Tibial nerve (tissue), 4 donors: ENCODE measurements at regions not wholly inside any gene's neighbourhood (a gene's known extent, or its start where the extent isn't known, plus 50 kb on each side); places are given as distances from the start of the nearest gene placed in this dataset.

ENCODE experiments used
- DNase-seq, 2 donors: peaks; one replicate each; pipeline ENCODE4 v3.0.0-alpha.2; 2019; ENCODE audit warnings: low spot score in 2 of 2
- H3K27ac ChIP-seq, 4 donors: fragments of 200-600 bp; sonication (generic) in 3 of 4; one replicate each; pipeline ENCODE4 v1.5.1; 2017 to 2019; ENCODE audit warnings: mild to moderate bottlenecking in 1 of 4
- H3K27me3 ChIP-seq, 2 donors: fragments of 200-600 bp; sonication (generic) in 1 of 2; one replicate each; pipeline versions ENCODE4 v1.5.1 to v1.6.0; 2017 to 2019
- H3K36me3 ChIP-seq, 3 donors: fragments of 200-600 bp; sonication (generic); one replicate each; pipeline ENCODE4 v1.5.1; 2018 to 2019
- H3K4me1 ChIP-seq, 4 donors: fragments of 200-600 bp; sonication (generic) in 3 of 4; one replicate each; pipeline ENCODE4 v1.5.1; 2017 to 2019
- H3K4me3 ChIP-seq, 4 donors: fragments of 200-600 bp; sonication (generic) in 3 of 4; one replicate each; pipeline ENCODE4 v1.5.1; 2017 to 2019; ENCODE audit warnings: mild to moderate bottlenecking in 1 of 4, moderate library complexity in 1 of 4
- H3K9me3 ChIP-seq, 4 donors: fragments of 200-600 bp; sonication (generic) in 3 of 4; one replicate each; pipeline ENCODE4 v1.5.1; 2017 to 2019
- CTCF ChIP-seq, 5 experiments: fragments of 200-600 bp in 3 of 5; fragments of 450-650 bp in 2 of 5; sonication (generic) in 3 of 5; IDR thresholded peaks; one replicate each; pipeline ENCODE4 v1.5.1; 2016 to 2019; ENCODE audit warnings: antibody characterized with exemption in 5 of 5, mild to moderate bottlenecking in 3 of 5, moderate library complexity in 2 of 5
- EP300 ChIP-seq, 2 donors: sonication (generic); formaldehyde crosslinking; IDR thresholded peaks; one replicate each; pipeline ENCODE4 v1.6.1; 2017; ENCODE audit warnings: antibody characterized with exemption in 2 of 2, mild to moderate bottlenecking in 1 of 2
- POLR2A ChIP-seq, 2 donors: fragments of 450-650 bp; IDR thresholded peaks; one replicate each; pipeline ENCODE4 v1.6.1; 2017; ENCODE audit warnings: antibody characterized with exemption in 2 of 2, mild to moderate bottlenecking in 2 of 2, moderate library complexity in 2 of 2
- WGBS, 2 donors: methylation state at CpG; one replicate each; pipeline ENCODE4 v1.1.5; 2018; 5-methylcytosine and 5-hydroxymethylcytosine counted together

- Histone ChIP-seq H3K9me3 (no peaks in the 10 kb centered on the region), H3K4me1 (no peaks in the 10 kb centered on the region), H3K4me3 (no peak overlapping the region), H3K36me3 (no peaks in the 10 kb centered on the region), H3K27ac (no peak overlapping the region), H3K27me3 (no peaks in the 10 kb centered on the region)
- 66 to 73% methylated on average over 5 of the region's 5 CpGs for WGBS, 2 donors
- no peak for DNase-seq
- no peak for TF ChIP-seq POLR2A (IDR thresholded peaks at IDR 0.05)
- no peak for TF ChIP-seq CTCF (IDR thresholded peaks at IDR 0.05)
- no peak for TF ChIP-seq EP300 (IDR thresholded peaks at IDR 0.05)
These were observed 501.9 kb upstream of the KLHL29 start for GRCh38 chr2:22883054-22883453.

- no peaks in the 10 kb centered on the region for H3K27me3 ChIP-seq
- no peak overlapping the region for H3K27ac ChIP-seq
- H3K36me3 ChIP-seq = no peaks in the 10 kb centered on the region
- 81 to 89% methylated on average over 1 of the region's 1 CpG for WGBS, 2 donors
- DNase-seq = no peak
- H3K4me1 ChIP-seq = no peaks in the 10 kb centered on the region
- TF ChIP-seq POLR2A (IDR thresholded peaks at IDR 0.05) (no peak), CTCF (IDR thresholded peaks at IDR 0.05) (no peak), EP300 (IDR thresholded peaks at IDR 0.05) (no peak)
- no peaks in the 10 kb centered on the region for H3K9me3 ChIP-seq
- H3K4me3 ChIP-seq = no peak overlapping the region
These were observed 499.7 kb upstream of the KLHL29 start for GRCh38 chr2:22885245-22885644.

- no peak for DNase-seq
- 78 to 82% methylated on average over 4 of the region's 4 CpGs for WGBS, 2 donors
These were observed 497.6 kb upstream of the KLHL29 start for GRCh38 chr2:22887426-22887825.

GRCh38 chr2:22887845-22888244 lies 497.1 kb upstream of the KLHL29 start:
- WGBS, 2 donors = 83 to 84% methylated on average over 8 of the region's 8 CpGs
- Histone ChIP-seq H3K9me3 (no peaks in the 10 kb centered on the region), H3K4me1 (no peaks in the 10 kb centered on the region), H3K4me3 (no peak overlapping the region), H3K27me3 (no peaks in the 10 kb centered on the region), H3K27ac (no peak overlapping the region), H3K36me3 (no peaks in the 10 kb centered on the region)
- TF ChIP-seq EP300 (IDR thresholded peaks at IDR 0.05) (no peak), POLR2A (IDR thresholded peaks at IDR 0.05) (no peak), CTCF (IDR thresholded peaks at IDR 0.05) (no peak)
- DNase-seq = no peak

More at GRCh38 chr2:22887426-22887825, 497.6 kb upstream of the KLHL29 start:
- Histone ChIP-seq H3K27me3 (no peaks in the 10 kb centered on the region), H3K36me3 (no peaks in the 10 kb centered on the region), H3K27ac (no peak overlapping the region), H3K4me1 (no peaks in the 10 kb centered on the region), H3K9me3 (no peaks in the 10 kb centered on the region), H3K4me3 (no peak overlapping the region)
- TF ChIP-seq EP300 (IDR thresholded peaks at IDR 0.05) (no peak), POLR2A (IDR thresholded peaks at IDR 0.05) (no peak)

GRCh38 chr2:22890132-22890531 lies 494.8 kb upstream of the KLHL29 start:
- H3K36me3 ChIP-seq = no peaks in the 10 kb centered on the region
- H3K4me3 ChIP-seq = no peak overlapping the region
- peaks cover 0 to 4% (median 0%) of the 10 kb centered on the region in 4 donors for H3K4me1 ChIP-seq
- H3K9me3 ChIP-seq = no peaks in the 10 kb centered on the region
- 97% methylated on average over 5 of the region's 5 CpGs for WGBS, 2 donors
- H3K27ac ChIP-seq = no peak overlapping the region
- no peak for DNase-seq
- TF ChIP-seq CTCF (IDR thresholded peaks at IDR 0.05) = no peak
- H3K27me3 ChIP-seq = no peaks in the 10 kb centered on the region
